ENCODE measurements at regions not wholly inside any gene's neighbourhood (a gene's known extent, or its start where the extent isn't known, plus 50 kb on each side); places are given as distances from the start of the nearest gene placed in this dataset.

DNA sequence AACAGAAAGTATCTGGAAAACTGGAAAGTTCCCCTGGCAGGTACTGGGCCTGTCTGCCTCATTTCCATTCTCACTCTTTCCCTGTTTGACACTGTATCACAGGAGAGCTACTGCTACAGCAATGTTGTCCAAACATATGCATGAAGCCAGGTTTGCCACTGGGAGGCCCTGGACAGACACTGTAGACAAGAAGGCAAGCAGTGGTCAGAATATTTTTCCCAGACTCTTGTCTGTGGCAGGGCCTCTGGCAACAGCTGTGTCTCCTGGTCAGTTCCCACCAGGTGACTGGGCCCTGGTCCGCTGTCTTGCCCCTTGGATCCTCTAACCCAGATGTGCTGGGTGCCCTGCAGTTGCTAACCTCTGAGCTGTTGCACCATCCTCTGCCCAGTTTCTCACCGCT is 178.9 kb upstream of the FANCL start:
- TF ChIP-seq, protein P1, sequence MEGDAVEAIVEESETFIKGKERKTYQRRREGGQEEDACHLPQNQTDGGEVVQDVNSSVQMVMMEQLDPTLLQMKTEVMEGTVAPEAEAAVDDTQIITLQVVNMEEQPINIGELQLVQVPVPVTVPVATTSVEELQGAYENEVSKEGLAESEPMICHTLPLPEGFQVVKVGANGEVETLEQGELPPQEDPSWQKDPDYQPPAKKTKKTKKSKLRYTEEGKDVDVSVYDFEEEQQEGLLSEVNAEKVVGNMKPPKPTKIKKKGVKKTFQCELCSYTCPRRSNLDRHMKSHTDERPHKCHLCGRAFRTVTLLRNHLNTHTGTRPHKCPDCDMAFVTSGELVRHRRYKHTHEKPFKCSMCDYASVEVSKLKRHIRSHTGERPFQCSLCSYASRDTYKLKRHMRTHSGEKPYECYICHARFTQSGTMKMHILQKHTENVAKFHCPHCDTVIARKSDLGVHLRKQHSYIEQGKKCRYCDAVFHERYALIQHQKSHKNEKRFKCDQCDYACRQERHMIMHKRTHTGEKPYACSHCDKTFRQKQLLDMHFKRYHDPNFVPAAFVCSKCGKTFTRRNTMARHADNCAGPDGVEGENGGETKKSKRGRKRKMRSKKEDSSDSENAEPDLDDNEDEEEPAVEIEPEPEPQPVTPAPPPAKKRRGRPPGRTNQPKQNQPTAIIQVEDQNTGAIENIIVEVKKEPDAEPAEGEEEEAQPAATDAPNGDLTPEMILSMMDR (IDR thresholded peaks at IDR 0.05): no peak
- TF ChIP-seq POLR2A (IDR thresholded peaks at IDR 0.05): no peak

Data from Peyer's patch (tissue), 4 donors.